ENCODE measurements at regions not wholly inside any gene's neighbourhood (a gene's known extent, or its start where the extent isn't known, plus 50 kb on each side); places are given as distances from the start of the nearest gene placed in this dataset.

GRCh38 chr2:109070290-109070689 lies 58.7 kb upstream of the SH3RF3 start:
- TF ChIP-seq EP300 (IDR thresholded peaks at IDR 0.05): no peak
- Histone ChIP-seq H3K27ac (no peak overlapping the region), H3K36me3 (no peaks in the 10 kb centered on the region), H3K9me3 (no peaks in the 10 kb centered on the region), H3K4me3 (no peak overlapping the region), H3K4me1 (peaks cover 0 to 2% (median 0%) of the 10 kb centered on the region in 4 donors), H3K27me3 (no peaks in the 10 kb centered on the region)
- WGBS, 2 donors: 73 to 80% methylated on average over 6 of the region's 6 CpGs
- DNase-seq (no peak), ATAC-seq (ENCODE audit: low FRiP score in 2 of 2) (no peak)

GRCh38 chr2:109069331-109070194 lies 59.4 kb upstream of the SH3RF3 start:
- no peaks in the 10 kb centered on the region for H3K27me3 ChIP-seq
- 67 to 73% methylated on average over 9 of the region's 9 CpGs for WGBS, 2 donors

GRCh38 chr2:109068811-109069210 lies 60.2 kb upstream of the SH3RF3 start:
- Histone ChIP-seq H3K27ac (no peak overlapping the region), H3K27me3 (no peaks in the 10 kb centered on the region), H3K36me3 (no peaks in the 10 kb centered on the region), H3K9me3 (no peaks in the 10 kb centered on the region), H3K4me1 (peaks cover 0 to 4% (median 0%) of the 10 kb centered on the region in 4 donors), H3K4me3 (no peak overlapping the region)
- DNase-seq (no peak), ATAC-seq (ENCODE audit: low FRiP score in 2 of 2) (no peak)
- 81 to 94% methylated on average over 2 of the region's 2 CpGs for WGBS, 2 donors
- no peak for TF ChIP-seq POLR2A (IDR thresholded peaks at IDR 0.05)
- no peak for TF ChIP-seq EP300 (IDR thresholded peaks at IDR 0.05)
- TF ChIP-seq POLR2AphosphoS5 (IDR thresholded peaks at IDR 0.05): no peak
- no peak for TF ChIP-seq CTCF (IDR thresholded peaks at IDR 0.05)

More at GRCh38 chr2:109069331-109070194, 59.4 kb upstream of the SH3RF3 start:
- H3K36me3 ChIP-seq: no peaks in the 10 kb centered on the region
- H3K4me1 ChIP-seq: peaks cover 0 to 4% (median 0%) of the 10 kb centered on the region in 4 donors
- TF ChIP-seq POLR2AphosphoS5 (IDR thresholded peaks at IDR 0.05) (no peak), EP300 (IDR thresholded peaks at IDR 0.05) (no peak), POLR2A (IDR thresholded peaks at IDR 0.05) (no peak), CTCF (IDR thresholded peaks at IDR 0.05) (no peak)
- no peaks in the 10 kb centered on the region for H3K9me3 ChIP-seq
- no peak overlapping the region for H3K4me3 ChIP-seq
- no peak overlapping the region for H3K27ac ChIP-seq
- DNase-seq (no peak), ATAC-seq (ENCODE audit: low FRiP score in 2 of 2) (no peak)

DNA sequence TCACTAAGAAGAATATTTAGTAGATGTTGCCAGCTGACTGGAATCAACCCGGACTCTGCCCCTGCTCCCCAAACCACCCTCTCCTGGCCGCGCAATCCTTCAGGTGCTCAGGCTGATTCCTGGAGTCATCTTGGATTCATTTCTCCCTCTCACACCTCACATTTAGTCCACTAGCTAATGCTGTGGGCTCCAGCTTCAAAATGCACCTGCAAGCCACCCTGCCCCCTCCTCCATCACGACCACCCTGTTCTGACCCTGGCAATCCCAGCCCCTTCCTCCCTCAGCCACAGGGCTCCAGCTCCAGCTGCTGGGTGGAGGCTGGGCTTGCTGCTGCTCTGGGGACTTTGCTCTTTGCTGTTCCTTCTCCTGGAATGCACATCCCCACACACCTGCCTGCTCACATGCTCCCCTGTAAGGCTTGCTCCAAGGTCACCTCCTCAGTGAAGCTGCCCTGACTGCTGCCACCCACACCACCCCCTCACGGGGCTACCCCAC lies 61.3 kb upstream of the SH3RF3 start:
- Histone ChIP-seq H3K27ac (no peak overlapping the region), H3K4me3 (no peak overlapping the region), H3K27me3 (no peaks in the 10 kb centered on the region), H3K4me1 (peaks cover 0 to 4% (median 0%) of the 10 kb centered on the region in 4 donors), H3K36me3 (no peaks in the 10 kb centered on the region), H3K9me3 (no peaks in the 10 kb centered on the region)
- ATAC-seq (ENCODE audit: low FRiP score in 2 of 2) (no peak), DNase-seq (no peak)
- TF ChIP-seq CTCF (IDR thresholded peaks at IDR 0.05): no peak
- no peak for TF ChIP-seq POLR2AphosphoS5 (IDR thresholded peaks at IDR 0.05)
- TF ChIP-seq POLR2A (IDR thresholded peaks at IDR 0.05): no peak
- TF ChIP-seq EP300 (IDR thresholded peaks at IDR 0.05): no peak
- 79 to 83% methylated on average over 5 of the region's 5 CpGs for WGBS, 2 donors

DNA sequence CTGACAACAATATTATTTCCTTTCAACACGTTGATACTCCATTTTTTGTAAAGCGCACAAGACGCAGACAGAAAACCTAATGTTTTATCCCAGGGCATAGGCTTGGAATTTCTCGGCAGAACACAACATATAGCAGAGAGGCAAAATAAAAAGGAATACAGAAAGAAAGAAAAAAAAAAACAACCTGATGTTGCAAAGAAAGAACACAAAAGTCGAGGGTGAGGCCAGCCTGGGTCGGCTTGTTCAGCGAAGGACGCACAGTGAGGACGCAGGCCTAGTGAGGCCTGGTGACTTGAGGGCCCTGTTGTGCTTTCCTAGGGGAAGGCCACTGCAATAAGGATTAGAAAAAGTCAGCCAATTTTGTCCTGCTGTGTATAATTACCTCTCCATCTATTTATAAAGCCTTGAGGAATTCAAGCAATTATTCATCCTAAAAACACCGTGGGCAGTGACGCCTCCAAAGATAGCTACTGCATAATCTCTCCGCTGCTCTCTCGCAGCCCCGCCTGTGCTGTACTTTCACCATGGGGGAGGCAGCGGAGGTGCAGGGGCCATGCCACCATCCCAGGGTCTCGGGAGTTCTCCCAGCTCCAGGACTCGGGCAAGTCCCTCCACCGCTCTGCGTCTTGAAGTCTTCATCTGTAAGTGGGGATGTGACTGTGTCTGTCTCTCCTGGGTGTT lies 61.9 kb upstream of the SH3RF3 start:
- Histone ChIP-seq H3K27ac (no peak overlapping the region), H3K4me1 (peaks cover 0 to 4% (median 0%) of the 10 kb centered on the region in 4 donors), H3K36me3 (no peaks in the 10 kb centered on the region), H3K9me3 (no peaks in the 10 kb centered on the region), H3K27me3 (no peaks in the 10 kb centered on the region), H3K4me3 (no peak overlapping the region)
- DNase-seq: no peak
- TF ChIP-seq EP300 (IDR thresholded peaks at IDR 0.05) (no peak), POLR2A (IDR thresholded peaks at IDR 0.05) (no peak), CTCF (IDR thresholded peaks at IDR 0.05) (no peak), POLR2AphosphoS5 (IDR thresholded peaks at IDR 0.05) (no peak)
- ATAC-seq (ENCODE audit: low FRiP score in 2 of 2): no peak
- 88% methylated on average over 19 of the region's 19 CpGs for WGBS, 2 donors

Data from upper lobe of left lung (tissue), 6 donors.